ENCODE measurements at regions not wholly inside any gene's neighbourhood (a gene's known extent, or its start where the extent isn't known, plus 50 kb on each side); places are given as distances from the start of the nearest gene placed in this dataset.

- H3K56ac ChIP-seq (ENCODE audit: insufficient read length, low read depth, low read length): no peak overlapping the region
- H3K27ac Mint-ChIP-seq: no peak overlapping the region
- H3K79me1 ChIP-seq (ENCODE audit: insufficient read depth, low read depth, low read length, poor library complexity, severe bottlenecking): no peaks in the 10 kb centered on the region
- no peak overlapping the region for H2BK20ac ChIP-seq (ENCODE audit: low read depth, low read length, poor library complexity, severe bottlenecking)
- no peaks in the 10 kb centered on the region for H3K27me3 ChIP-seq (ENCODE audit: insufficient read depth, low read length)
- no peak overlapping the region for H2BK120ac ChIP-seq (ENCODE audit: low read depth, low read length, poor library complexity, severe bottlenecking)
- peaks cover 0 to 3% of the 10 kb centered on the region in 2 experiments; a peak in 1 of 5 replicates for H3K9me3 Mint-ChIP-seq
- H3K23ac ChIP-seq (ENCODE audit: insufficient read length, low read depth, low read length): no peak overlapping the region
- H3K36me3 Mint-ChIP-seq (ENCODE audit: insufficient read depth in 1 of 3, low read depth in 3 of 3): peaks cover 0 to 1% (median 0%) of the 10 kb centered on the region in 3 experiments; a peak in 2 of 7 replicates
- no peaks in the 10 kb centered on the region for H4K20me1 ChIP-seq (ENCODE audit: control insufficient read depth, insufficient read depth, insufficient read length)
- TF ChIP-seq CTCF (conservative IDR thresholded peaks at IDR 0.05): no peak
- no peak overlapping the region for H3T11ph ChIP-seq (ENCODE audit: low read length)
- H2BK5ac ChIP-seq (ENCODE audit: insufficient read length, low read length): no peak overlapping the region
- DNase-seq: no peak
- H3K4me2 ChIP-seq (ENCODE audit: insufficient read depth, insufficient read length, low read length): no peak overlapping the region
- no peaks in the 10 kb centered on the region for H3K4me1 Mint-ChIP-seq
- no peak overlapping the region for H4K8ac ChIP-seq (replicated peaks; ENCODE audit: insufficient read length, low read depth, low read length)
- H3K27me3 Mint-ChIP-seq (ENCODE audit: low read depth): no peaks in the 10 kb centered on the region
- H3K4me3 Mint-ChIP-seq: no peak overlapping the region
- no peak overlapping the region for H3K14ac ChIP-seq (ENCODE audit: insufficient read depth, low read length)
- H2AK5ac ChIP-seq (ENCODE audit: insufficient read length, low read length): no peak overlapping the region
- H3K9ac ChIP-seq (ENCODE audit: extremely low read depth, insufficient read length, low read length): no peak overlapping the region
- H2BK15ac ChIP-seq (ENCODE audit: low read depth, low read length): no peak overlapping the region
- H3K79me2 ChIP-seq (ENCODE audit: insufficient read depth, low read length): no peaks in the 10 kb centered on the region
- no peak overlapping the region for H3K27ac ChIP-seq (ENCODE audit: insufficient read length, low read depth, low read length)
- H3K18ac ChIP-seq (ENCODE audit: insufficient read length, low read depth, low read length): no peak overlapping the region
- H2BK12ac ChIP-seq (ENCODE audit: insufficient read length, low read depth, low read length): no peak overlapping the region
- no CpG with 5 or more reads among the region's 2 CpGs for WGBS (ENCODE audit: extremely low coverage, insufficient read length, low lambda C conversion rate)
- no peaks in the 10 kb centered on the region for H3K23me2 ChIP-seq (ENCODE audit: insufficient read length, low read depth, low read length, poor library complexity, severe bottlenecking)
- H3K9me3 ChIP-seq (ENCODE audit: control insufficient read depth, low read depth, low read length): no peaks in the 10 kb centered on the region
- H4K5ac ChIP-seq (ENCODE audit: insufficient read length, low read depth, low read length): no peak overlapping the region
- H4K91ac ChIP-seq (ENCODE audit: insufficient read length, low read depth, low read length): no peak overlapping the region
- H2AFZ ChIP-seq (ENCODE audit: low read length): no peak overlapping the region
- no peaks in the 10 kb centered on the region for H3K4me1 ChIP-seq (ENCODE audit: insufficient read depth, low read length)
- H3K4ac ChIP-seq (ENCODE audit: low read depth, low read length): no peak overlapping the region
Observed at GRCh38 chr13:62747629-62748028, 1332.0 kb upstream of the PCDH20 start.
